IMR-90 (cell line): ENCODE measurements at regions not wholly inside any gene's neighbourhood (a gene's known extent, or its start where the extent isn't known, plus 50 kb on each side); places are given as distances from the start of the nearest gene placed in this dataset.
"Not testable (repeated sequence)": the region's sequence is repeated elsewhere in the genome, so short reads cannot be mapped to it uniquely, and the experiment has no call there.

Source experiments
- ATAC-seq: fragments of 200-7000 bp; cut with Tn5 transposase; 2 replicates; pipeline ENCODE4 v1.9.1; 2020; ENCODE audit warnings: low read depth, mild to moderate bottlenecking, moderate library complexity
- BruUV-seq: library from RNA; stranded (reverse); fragments of 400-500 nt; replicated peaks from 2 replicates; lab custom pipeline; 2021; lab: Mats Ljungman, UMichigan
- CTCF ChIA-PET: fragments of 300-600 bp; formaldehyde crosslinking; extraction: SDS; loops from one replicate; lab custom pipeline; 2021; ENCODE audit warnings: antibody characterized with exemption; lab: Yijun Ruan, JAX
- POLR2A ChIA-PET: fragments of 300-600 bp; sonication (Branson Sonifier 250); formaldehyde crosslinking; loops from one replicate; lab custom pipeline; 2022; ENCODE audit warnings: antibody characterized with exemption; ENCODE audit not compliant: unreplicated experiment; lab: Charles Lee
- DNase-seq: peaks from one replicate; pipeline ENCODE4 v3.0.0; 2013
- H2AFZ ChIP-seq: replicated peaks from 2 replicates; pipeline ENCODE3; 2013; ENCODE audit warnings: low read length, mild to moderate bottlenecking; ENCODE audit not compliant: poor library complexity
- H2AK5ac ChIP-seq: 2 replicates; pipeline ENCODE4 v1.6.1; 2013; ENCODE audit warnings: low read depth, low read length, inconsistent platforms
- H2AK9ac ChIP-seq: replicated peaks from 2 replicates; pipeline ENCODE3; 2013; ENCODE audit warnings: mild to moderate bottlenecking, low read depth, low read length, moderate library complexity; ENCODE audit not compliant: poor library complexity
- H2BK120ac ChIP-seq: 2 replicates; pipeline ENCODE4 v1.6.1; 2013; ENCODE audit warnings: low read depth, low read length, inconsistent platforms
- H2BK15ac ChIP-seq: 3 replicates; pipeline ENCODE4 v1.6.1; 2013; ENCODE audit warnings: low read depth, low read length, inconsistent platforms
- H2BK20ac ChIP-seq: 2 replicates; pipeline ENCODE4 v1.6.1; 2013; ENCODE audit warnings: low read depth, mild to moderate bottlenecking, inconsistent platforms, low read length, moderate library complexity
- H2BK5ac ChIP-seq: 2 replicates; pipeline ENCODE4 v1.6.1; 2013; ENCODE audit warnings: mild to moderate bottlenecking, low read depth, low read length, inconsistent platforms; ENCODE audit not compliant: poor library complexity, severe bottlenecking
- H3K14ac ChIP-seq: replicated peaks from 2 replicates; pipeline ENCODE4 v1.6.1; 2013; ENCODE audit warnings: low read depth, low read length, inconsistent platforms
- H3K18ac ChIP-seq: 2 replicates; pipeline ENCODE4 v1.6.1; 2013; ENCODE audit warnings: low read depth, low read length, control low read depth
- H3K23ac ChIP-seq: 2 replicates; pipeline ENCODE4 v1.6.1; 2013; ENCODE audit warnings: low read depth, low read length, inconsistent platforms
- H3K27ac ChIP-seq: 2 replicates; pipeline ENCODE4 v1.5.1; 2013; ENCODE audit warnings: mild to moderate bottlenecking, control low read depth, low read length; ENCODE audit not compliant: insufficient read depth
- H3K27me3 ChIP-seq: 2 replicates; pipeline ENCODE4 v1.6.1; 2013; ENCODE audit warnings: low read length; ENCODE audit not compliant: control insufficient read depth, insufficient read depth
- H3K36me3 ChIP-seq: 2 replicates; pipeline ENCODE4 v1.6.1; 2013; ENCODE audit warnings: low read length, mixed read lengths; ENCODE audit not compliant: control insufficient read depth, insufficient read depth
- H3K4ac ChIP-seq: 2 replicates; pipeline ENCODE4 v1.6.1; 2013; ENCODE audit warnings: low read depth, low read length, inconsistent platforms
- H3K4me1 ChIP-seq: 2 replicates; pipeline ENCODE4 v1.6.1; 2013; ENCODE audit warnings: low read length, mixed read lengths; ENCODE audit not compliant: control insufficient read depth, insufficient read depth
- H3K4me2 ChIP-seq: 2 replicates; pipeline ENCODE4 v1.6.1; 2013; ENCODE audit warnings: low read depth, mild to moderate bottlenecking, control low read depth, low read length, moderate library complexity
- H3K4me3 ChIP-seq: 2 replicates; pipeline ENCODE4 v1.5.1; 2013; ENCODE audit warnings: low read depth, mild to moderate bottlenecking, control low read depth, low read length, moderate library complexity; ENCODE audit not compliant: insufficient read depth
- H3K56ac ChIP-seq: 2 replicates; pipeline ENCODE4 v1.6.1; 2013; ENCODE audit warnings: low read length, inconsistent platforms; ENCODE audit not compliant: insufficient read depth; ENCODE audit errors: extremely low read depth
- H3K79me1 ChIP-seq, 2 experiments: 2 replicates each; pipeline ENCODE4 v1.6.1; 2013; ENCODE audit warnings: low read length in 2 of 2, inconsistent platforms in 1 of 2, low read depth in 1 of 2
- H3K9ac ChIP-seq: 2 replicates; pipeline ENCODE4 v1.6.1; 2013; ENCODE audit warnings: low read depth, low read length, control low read depth
- H3K9me1 ChIP-seq: 2 replicates; pipeline ENCODE4 v1.6.1; 2013; ENCODE audit warnings: low read length, inconsistent platforms; ENCODE audit not compliant: insufficient read depth
- H3K9me3 ChIP-seq: 2 replicates; pipeline ENCODE4 v1.6.1; 2013; ENCODE audit warnings: low read length; ENCODE audit not compliant: control insufficient read depth, insufficient read depth
- H4K20me1 ChIP-seq: 2 replicates; pipeline ENCODE4 v1.6.1; 2013; ENCODE audit warnings: low read length, inconsistent platforms; ENCODE audit not compliant: insufficient read depth
- H4K5ac ChIP-seq: 2 replicates; pipeline ENCODE4 v1.6.1; 2013; ENCODE audit warnings: mild to moderate bottlenecking, low read depth, low read length, control low read depth
- H4K8ac ChIP-seq, 2 experiments: 2 replicates each; pipeline ENCODE4 v1.6.1; 2013; ENCODE audit warnings: low read depth in 2 of 2, low read length in 2 of 2, control low read depth in 1 of 2, inconsistent platforms in 1 of 2
- H4K91ac ChIP-seq: 2 replicates; pipeline ENCODE4 v1.6.1; 2013; ENCODE audit warnings: low read depth, low read length, inconsistent platforms; ENCODE audit not compliant: insufficient read depth
- WGBS, 2 experiments: methylation state at CpG; one replicate each; pipeline versions ENCODE4 v1.1.5 to v1.1.7; 2013; ENCODE audit warnings: missing lambda C conversion rate in 2 of 2; ENCODE audit not compliant: insufficient read length in 1 of 2; ENCODE audit errors: extremely low coverage in 2 of 2; 5-methylcytosine and 5-hydroxymethylcytosine counted together
- dilution Hi-C: fragments of 300-500 bp; cut with HindIII; formaldehyde crosslinking; loops from one replicate; pipeline ENCODE4 v1.14.3; 2018; ENCODE audit warnings: low sequenced_read_pairs; ENCODE audit not compliant: unreplicated experiment
- in situ Hi-C: fragments of 300-500 bp; cut with MboI; formaldehyde crosslinking; loops from 3 replicates; pipeline ENCODE4 v1.14.3; 2019; ENCODE audit warnings: low sequenced_read_pairs, inconsistent platforms, mixed read lengths
- intact Hi-C: fragments of 100-400 bp; cut with micrococcal nuclease; formaldehyde crosslinking; loops from 2 replicates; pipeline ENCODE4 v1.10.0; 2022

- no CpG with 5 or more reads among the region's 30 CpGs for WGBS, 2 experiments
- H3K23ac ChIP-seq, H3K4me1 ChIP-seq, POLR2A ChIA-PET, H2AFZ ChIP-seq, intact Hi-C loops, in situ Hi-C loops, H2BK5ac ChIP-seq, H3K4me2 ChIP-seq, DNase-seq, H4K20me1 ChIP-seq, H2BK15ac ChIP-seq, H3K56ac ChIP-seq, BruUV-seq, H3K79me1 ChIP-seq, H3K27me3 ChIP-seq, ATAC-seq, H3K36me3 ChIP-seq, H3K9me1 ChIP-seq, dilution Hi-C loops, H3K18ac ChIP-seq, H3K27ac ChIP-seq, CTCF ChIA-PET, H2AK5ac ChIP-seq, H2AK9ac ChIP-seq, H2BK20ac ChIP-seq, H4K8ac ChIP-seq, H3K9ac ChIP-seq, H4K5ac ChIP-seq, H2BK120ac ChIP-seq, H4K91ac ChIP-seq, H3K4me3 ChIP-seq, H3K9me3 ChIP-seq, H3K4ac ChIP-seq, H3K14ac ChIP-seq: not testable (repeated sequence)
These were observed 270.5 kb upstream of the ZNF804A start for GRCh38 chr2:184327805-184328204.

- H3K23ac ChIP-seq, intact Hi-C loops, H3K4me2 ChIP-seq, H3K9me3 ChIP-seq, H3K4me3 ChIP-seq, H3K9ac ChIP-seq, H2BK20ac ChIP-seq, H4K5ac ChIP-seq, H2BK120ac ChIP-seq, H2BK15ac ChIP-seq, H3K79me1 ChIP-seq, ATAC-seq, H3K4ac ChIP-seq, H3K56ac ChIP-seq, H3K36me3 ChIP-seq, H3K14ac ChIP-seq, H3K27ac ChIP-seq, in situ Hi-C loops, H2AK5ac ChIP-seq, H4K8ac ChIP-seq, dilution Hi-C loops, H3K9me1 ChIP-seq, H3K4me1 ChIP-seq, H4K91ac ChIP-seq, CTCF ChIA-PET, H2AK9ac ChIP-seq, H4K20me1 ChIP-seq, BruUV-seq, H3K18ac ChIP-seq, H2BK5ac ChIP-seq, DNase-seq, H2AFZ ChIP-seq, POLR2A ChIA-PET, H3K27me3 ChIP-seq: not testable (repeated sequence)
- WGBS, 2 experiments, result no CpG with 5 or more reads among the region's 18 CpGs
These were observed 267.8 kb upstream of the ZNF804A start for GRCh38 chr2:184330561-184330960.
